Activated naive CD8-positive, alpha-beta T cell treated with anti-CD3 and anti-CD28 coated beads, Interleukin-2, amount 50 U/mL, for 16 hours (primary cell): ENCODE measurements at regions not wholly inside any gene's neighbourhood (a gene's known extent, or its start where the extent isn't known, plus 50 kb on each side); places are given as distances from the start of the nearest gene placed in this dataset.
"Not testable (repeated sequence)": the region's sequence is repeated elsewhere in the genome, so short reads cannot be mapped to it uniquely, and the experiment has no call there.

Experiments
- DNase-seq: peaks from one replicate; pipeline ENCODE4 v3.0.0-alpha.2; 2020; ENCODE audit warnings: low read depth, low spot score

DNA sequence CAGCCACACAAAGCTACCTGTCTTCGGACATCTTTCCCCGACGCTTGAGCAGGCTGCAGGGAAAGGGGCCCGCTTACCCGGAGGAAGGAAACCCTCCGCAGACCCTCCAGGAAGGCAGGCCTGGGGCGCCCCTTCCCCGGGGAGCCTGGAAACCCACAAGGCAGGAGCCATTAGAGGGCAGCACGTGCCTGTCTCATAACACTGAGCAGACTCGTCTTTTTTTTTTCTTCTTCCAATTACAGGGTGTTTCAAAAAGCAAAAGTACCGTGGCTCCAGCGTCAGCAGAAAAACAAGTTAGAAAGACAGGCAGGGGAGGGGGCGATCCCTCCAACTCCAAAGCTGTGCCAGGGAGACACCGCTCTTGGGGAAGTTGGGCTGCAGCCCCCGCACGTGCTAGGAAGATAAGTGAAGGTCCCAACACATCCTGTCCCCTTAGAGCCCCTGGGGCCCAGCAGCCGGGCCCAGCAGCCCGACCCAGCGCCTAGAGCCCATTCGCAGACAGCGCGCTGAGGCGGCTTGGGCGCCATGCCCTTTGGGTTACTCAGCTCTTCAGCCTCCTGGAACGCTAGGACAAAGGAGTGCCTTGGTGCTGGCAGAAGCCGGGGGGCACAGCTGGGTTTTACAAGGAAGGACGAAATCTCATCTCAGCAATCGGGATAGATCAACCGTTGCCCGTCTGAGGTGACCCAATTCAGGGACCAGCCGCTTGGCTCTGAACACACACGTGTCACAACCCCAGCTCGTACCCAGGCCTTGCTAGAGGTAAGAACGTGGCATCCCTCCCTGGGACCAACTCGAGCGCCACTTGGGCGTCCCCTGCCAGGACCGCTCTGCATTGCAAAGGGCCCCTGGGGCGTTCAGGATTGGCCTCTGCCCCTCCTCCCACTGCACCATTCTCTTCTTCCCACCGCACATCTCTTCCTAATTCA lies 136.3 kb downstream of the LY86 start:
- DNase-seq: peak; percentile 45

DNA sequence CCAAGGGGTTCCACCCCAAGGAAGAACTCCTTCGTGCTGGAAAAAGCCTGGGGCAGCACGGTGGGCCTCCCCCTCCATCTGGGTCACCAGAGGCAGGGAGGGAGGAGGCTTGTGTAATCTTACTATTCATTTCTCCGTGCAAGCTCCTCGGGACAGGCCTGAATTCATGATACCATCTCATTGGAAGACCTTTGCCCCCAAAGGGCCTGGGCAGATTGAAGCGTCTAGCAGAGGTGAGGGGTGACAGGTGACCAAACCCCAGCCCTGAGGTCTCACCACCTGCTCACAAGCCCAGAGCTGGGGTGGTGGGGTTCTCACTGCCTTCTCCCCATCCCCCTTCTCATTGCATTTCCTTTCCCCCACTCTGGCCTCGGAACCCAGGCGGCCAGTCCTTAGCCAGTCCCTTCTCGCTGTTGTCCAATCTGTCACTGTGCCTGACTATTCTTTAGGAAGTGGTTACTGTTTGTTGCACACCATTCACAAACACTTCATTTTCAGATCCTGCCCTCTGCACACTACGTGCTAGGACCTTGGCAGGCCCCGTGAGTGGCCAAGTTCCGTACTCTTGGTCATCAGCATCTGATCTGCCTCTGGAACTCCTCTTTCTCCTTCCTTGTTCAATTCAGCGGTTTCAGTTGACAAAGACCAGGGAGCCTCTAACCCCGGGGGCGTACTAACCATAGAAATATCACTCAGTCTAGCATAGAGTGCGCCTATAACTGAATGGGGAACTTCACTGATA lies 137.1 kb downstream of the LY86 start:
- DNase-seq: no peak

DNA sequence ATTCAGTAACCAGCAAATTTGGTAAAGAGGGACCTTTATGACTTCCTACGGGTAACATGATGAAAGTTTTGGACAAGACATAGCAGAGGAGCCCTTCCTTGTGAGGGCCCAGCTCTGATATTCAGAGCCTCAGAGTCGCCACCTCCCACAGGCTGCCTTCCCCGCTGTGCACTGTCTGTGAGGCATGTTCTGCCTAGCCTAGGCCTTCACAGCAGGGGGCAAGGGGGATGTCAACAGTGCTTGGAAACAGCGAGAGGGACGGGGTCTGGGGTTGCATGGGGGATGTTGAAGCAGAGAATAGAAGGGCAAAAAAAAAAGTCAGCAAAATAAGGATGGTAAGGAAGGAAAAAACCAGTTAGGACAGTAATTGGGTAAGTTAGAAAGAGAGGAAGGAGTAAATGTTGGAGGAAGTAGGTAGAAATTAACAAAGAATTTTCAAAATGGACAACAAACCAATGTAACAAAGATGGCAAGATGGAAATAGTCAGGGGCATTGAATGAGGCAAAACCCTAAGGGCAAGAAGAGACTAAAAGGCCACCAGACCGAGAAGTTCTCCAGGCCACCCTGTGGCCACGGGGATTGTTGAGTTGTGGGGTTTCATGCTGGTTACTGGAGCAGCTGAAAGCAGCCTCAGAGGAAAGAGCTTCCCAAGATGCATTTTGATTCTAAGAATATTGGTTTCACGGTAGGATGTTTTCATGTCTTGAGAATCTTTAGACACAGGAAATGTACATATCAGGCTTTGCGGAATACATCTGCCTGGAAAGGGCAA lies 139.8 kb downstream of the LY86 start:
- DNase-seq: no peak

DNA sequence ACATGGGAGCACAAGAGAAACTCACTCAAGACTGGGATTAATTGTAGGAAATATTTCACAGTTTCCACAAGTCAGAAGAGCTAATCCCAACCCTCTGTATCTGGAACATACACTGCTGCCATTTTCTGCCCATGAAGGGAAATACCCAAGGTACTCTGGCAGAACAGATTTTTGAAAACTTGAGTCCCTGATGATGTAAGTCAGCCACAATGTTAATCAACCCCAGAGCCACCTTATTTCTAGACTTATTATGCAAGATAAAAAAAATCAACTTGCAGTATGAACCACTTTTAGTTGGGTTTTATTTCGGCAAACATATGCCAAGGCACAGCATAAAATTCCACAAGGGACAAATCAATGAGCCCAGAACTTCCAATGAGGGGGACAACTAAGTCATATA lies 141.5 kb downstream of the LY86 start:
- DNase-seq: no peak

DNA sequence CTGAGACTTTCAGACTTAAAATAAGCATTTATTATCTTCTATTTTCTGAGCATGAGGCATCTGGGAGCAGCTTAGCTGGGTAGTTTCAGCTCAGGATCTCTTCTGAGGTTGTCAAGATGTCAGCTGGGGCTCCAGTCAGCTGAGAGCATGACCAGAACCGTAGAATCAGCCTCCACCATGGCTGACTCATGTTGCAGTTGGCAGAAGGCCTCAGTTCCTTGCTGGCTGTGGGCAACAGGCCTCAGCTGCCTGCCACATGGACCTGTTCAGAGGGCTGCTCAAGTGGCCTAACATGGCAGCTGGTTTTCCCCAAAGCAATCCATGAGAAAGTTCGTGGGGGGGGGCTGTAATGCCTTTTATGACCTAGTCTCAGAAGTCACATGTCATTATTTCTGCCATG lies 142.3 kb downstream of the LY86 start:
- no peak for DNase-seq

DNA sequence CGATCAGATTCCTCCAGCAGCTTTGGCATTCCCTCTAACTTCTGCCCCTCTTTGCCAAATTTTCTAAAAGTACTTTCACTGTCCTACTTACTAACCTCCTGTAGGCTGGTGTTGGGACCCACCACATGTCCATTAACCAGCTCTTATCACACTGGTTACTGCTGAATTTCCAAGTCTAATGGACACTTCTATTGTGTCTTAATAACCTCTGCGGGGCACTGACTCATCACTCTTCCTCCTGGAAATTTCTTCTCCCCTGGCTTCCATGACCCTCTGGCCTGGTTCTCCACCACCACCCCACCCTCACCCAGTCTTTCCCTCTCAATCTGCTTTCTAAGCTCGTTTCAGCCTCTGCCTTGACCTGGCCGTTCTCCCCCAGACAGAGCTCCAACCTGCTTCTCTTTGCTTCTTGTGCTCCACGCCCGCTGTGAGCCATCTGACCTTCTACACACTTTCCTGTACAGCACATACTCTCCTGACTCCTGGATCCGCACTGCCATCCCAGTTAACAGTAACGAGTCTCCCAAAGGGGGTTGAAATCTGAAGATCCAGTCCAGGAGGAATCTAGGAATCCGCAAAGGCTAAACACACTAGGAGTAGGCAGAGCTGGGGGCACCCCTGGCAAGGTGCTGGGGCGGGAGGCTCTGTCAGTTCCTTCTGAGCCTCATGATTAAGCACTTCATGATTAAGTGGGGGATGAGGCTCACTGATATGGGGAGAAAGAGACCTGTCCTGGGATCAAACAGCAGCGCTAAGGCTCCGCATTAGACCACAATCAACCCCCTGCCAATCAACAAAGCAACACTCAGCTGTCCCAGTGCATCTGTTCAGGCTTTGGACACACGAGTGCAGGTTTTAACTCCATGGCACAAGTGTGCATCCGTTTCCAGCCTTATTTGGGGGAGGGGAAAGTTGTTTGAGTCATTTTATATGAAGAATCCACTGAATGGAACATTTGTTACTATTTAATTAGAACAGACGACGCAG lies 146.3 kb downstream of the LY86 start:
- DNase-seq: no peak

DNA sequence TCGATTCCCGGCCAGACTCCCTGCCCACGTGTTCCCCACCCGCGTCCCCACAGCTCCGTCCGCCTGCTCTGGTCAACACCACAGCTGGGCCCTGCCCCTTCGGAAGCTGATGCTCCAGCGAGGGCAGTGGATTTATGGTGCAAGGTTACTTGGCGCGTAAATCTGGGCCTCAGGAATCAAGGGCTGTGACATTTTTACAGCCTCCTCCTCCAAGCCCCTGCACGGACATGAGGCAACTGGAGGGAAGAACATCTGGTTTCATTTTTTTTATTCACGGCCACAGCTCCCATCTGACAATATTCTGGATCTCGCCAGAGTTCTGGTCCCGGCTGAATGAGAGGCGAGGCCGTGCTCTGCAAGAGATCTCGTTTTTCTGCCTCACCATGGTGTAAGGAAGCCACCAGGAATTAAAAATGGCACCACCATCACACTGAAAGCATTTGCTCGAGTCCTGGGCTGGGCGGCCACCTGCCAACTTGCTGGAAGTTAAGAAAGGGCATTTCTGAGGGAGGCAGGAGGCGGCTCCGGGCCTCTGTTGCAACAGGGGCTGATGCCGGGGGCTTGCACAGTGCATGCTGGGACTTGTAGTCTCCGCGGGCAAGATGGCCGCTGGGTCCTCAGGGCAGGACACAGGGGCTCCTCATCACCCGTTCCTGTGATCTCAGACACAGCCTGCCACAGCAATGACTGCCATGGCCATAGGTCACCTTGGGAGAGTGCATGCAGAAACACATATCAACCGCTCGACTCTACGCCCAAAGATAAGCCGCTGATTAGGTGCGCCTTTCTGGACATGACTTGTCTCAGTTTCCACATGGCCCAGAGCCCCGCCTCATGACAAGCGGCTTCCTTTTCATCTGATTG lies 148.5 kb downstream of the LY86 start:
- no peak for DNase-seq

DNA sequence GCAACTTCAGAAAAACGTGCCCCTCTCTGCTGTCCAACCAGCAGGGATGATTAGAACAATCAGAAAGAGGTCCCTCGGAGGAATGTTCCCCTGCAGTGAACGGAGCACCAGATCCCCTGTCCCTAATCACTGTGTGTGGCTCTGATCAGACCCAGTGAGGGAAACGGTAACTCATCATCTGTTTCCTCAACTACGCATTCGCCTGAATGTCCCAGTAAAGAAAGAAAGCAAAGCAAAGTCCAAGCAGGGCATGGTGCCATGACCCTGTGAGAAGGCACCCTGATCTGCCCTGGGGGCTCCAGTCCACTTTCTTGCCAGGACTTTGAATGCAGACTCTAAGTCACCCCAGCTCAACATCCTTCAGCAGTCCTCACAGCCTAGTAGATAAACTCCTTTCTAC lies 149.2 kb downstream of the LY86 start:
- no peak for DNase-seq

DNA sequence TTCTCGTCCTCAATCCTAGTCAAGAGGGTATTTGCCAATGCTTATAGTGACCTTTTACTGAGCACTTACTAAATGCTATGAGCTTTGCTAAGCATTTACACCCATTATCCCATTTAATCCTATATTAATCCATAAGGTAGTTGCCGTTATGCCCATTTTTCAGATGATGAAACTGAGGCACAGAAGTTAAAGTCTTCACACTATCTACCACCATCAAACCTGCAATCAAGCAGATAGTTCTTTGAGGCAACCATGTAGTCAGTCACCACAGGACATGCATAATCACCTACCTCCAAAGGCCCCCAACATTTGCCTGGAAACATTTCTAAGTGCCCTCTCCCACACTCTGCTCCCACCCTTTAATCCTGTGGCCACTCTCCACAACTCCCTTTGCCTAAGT lies 149.6 kb downstream of the LY86 start:
- no peak for DNase-seq

DNA sequence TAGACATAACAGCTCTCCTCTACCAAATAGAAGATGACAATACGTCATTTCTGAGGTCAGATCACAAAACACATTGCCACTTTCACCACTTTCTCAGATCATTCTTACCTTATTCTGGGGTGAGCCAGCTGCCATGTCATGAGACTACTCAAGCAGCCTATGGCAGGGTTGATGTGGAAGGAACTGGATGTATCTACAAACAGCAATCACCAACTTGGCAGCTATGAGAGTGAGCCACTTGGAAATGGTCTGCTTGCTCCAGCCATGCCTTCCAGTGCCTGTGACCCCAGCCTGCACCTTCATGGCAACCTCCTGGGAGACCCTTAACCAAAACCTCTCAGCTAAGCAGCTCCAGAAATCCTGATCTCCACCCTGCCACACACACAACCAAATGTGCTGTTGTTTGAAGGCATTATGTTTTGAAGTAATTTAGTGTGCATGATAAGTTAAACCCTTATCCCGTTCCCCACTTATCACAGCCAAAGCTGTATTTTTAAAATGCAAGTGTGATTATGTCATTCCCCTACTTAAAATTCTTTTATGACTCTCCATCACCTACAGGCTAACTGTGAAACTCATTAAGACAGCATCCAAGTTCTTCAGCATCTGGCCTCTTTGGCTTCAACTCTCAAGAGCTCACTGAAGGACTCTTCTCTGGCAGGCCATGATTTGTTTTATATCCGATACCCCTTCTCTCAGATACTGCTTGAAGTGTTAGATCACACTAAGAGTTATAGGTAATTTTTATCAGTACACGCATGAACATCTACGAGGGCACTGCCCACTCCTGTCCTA lies 150.6 kb downstream of the LY86 start:
- DNase-seq: no peak

DNA sequence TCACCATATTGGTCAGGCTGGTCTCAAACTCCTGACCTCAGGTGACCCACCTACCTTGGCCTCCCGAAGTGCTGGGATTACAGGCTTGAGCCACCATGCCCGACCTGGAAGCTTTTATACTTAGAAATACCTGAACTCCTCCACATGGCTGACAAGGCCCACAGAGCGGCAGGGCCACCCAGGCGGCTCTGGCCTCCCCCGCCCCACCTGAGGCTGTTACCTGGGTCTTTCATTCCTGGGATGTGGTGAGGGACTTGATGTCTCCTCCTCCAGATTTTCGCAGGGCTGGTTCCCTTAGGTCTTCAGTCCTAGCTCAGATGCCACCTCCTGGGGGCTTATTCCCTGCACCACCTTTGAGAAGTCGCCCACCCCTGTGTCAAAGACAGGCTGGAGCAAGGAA lies 152.1 kb downstream of the LY86 start:
- DNase-seq: no peak

DNA sequence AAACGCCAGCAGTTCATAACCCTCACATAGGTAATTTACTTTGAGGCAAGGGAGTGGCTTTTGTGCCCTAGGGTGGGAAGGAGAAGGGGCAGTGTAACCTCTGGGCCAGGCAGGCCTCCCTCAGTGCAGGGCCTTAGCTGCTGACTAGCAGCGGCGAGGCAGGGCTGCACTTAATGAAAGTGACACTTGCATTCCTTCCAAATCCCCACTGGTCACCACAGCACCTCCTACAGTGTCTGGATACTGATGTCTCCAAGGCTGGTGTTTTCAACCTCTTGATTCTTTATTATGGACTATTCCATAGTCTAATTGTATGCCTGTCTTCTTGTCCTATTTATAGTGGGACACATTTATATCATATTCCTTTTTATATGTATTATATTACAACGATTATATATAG lies 152.7 kb downstream of the LY86 start:
- no peak for DNase-seq

DNA sequence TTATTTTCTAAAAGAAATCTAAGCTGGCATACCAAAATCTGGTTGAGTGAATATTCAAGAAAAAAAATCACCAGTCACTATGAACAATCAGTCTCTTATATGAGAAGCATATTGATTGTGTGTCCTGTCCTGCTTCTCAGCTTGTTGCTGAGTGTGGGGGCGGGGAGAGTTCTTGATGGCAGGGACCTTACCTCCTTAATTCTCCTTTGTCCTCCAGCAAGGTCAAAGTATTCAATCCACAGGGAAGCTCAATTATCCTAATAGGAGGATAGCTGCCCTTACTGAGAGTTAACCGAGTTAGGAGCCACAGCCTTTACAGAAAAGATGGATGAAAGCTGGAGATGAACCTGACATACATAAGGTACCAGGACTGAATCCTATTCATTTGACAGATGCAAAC lies 154.0 kb downstream of the LY86 start:
- DNase-seq: no peak

DNA sequence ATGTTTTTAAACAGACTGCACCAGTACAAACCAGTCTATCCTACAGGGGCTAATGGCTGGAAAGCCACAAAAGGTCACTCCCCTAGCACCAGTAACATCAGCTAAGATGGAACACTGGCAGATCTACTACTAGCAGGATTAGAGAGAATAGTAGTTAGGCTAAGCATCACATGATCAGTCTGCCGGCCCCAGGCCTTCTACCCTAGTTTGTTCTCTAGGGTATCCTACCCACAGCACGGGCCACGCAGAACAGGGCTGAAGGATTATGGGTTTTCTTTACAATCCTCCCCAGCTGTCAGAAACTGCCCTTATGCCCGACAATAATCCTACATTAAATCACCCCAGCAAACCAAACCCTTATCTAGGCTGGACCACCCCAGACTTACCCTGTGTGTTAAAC lies 156.0 kb downstream of the LY86 start:
- DNase-seq: no peak

DNA sequence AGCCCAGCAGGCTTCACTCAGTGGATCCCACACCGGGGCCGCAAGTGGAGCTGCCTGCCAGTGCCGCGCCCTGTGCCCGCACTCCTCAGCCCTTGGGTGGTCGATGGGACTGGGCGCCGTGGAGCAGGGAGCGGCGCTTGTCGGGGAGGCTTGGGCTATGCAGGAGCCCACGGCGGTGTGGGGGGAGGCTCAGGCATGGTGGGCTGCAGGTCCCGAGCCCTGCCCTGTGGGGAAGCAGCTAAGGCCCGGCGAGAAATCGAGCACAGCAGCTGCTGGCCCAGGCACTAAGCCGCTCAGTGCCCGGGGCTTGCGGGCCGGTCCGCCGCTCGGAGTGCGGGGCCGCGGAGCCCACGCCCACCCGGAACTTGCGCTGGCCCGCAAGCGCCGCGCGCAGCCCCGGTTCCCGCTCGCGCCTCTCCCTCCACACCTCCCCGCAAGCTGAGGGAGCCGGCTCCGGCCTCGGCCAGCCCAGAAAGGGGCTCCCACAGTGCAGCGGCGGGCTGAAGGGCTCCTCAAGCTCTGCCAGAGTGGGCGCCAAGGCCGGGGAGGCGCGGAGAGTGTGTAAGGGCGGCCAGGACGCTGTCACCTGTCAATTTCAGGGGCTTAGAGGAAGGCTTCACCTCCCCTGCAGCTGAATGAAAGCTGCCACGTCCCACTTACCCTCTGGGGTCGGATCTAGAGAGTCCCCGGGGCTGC lies 157.3 kb downstream of the LY86 start:
- DNase-seq: not testable (repeated sequence)

DNA sequence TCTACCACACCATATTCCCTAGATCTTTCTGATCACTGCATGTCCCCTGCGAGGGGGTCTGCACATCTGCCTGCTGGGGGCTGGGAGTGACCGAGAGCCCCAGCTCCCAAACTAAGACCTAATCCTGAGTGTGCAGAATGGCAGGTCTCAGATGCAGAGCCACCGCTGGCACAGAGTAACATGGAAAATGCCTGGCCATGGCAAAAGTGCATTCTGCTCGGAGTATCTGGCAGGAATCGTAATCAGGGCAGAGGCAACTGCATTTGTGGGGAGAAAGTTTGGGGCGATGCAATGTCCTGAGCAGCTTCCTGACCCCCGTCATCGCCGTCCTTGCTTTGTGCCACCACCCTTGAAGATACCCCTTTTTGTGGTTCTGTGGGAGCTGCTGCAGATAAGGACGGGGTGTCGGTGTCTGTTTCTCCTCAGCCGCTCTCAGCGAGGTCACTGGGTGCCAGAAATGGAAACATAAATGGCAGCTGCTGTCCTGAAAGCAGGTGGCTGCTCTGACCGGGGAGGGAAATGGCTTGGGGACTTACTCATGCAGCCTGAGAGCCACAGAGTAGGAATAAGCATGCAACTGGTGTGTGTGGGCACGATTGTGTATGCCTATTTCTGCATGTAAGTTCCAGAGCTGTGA lies 157.9 kb downstream of the LY86 start:
- no peak for DNase-seq

DNA sequence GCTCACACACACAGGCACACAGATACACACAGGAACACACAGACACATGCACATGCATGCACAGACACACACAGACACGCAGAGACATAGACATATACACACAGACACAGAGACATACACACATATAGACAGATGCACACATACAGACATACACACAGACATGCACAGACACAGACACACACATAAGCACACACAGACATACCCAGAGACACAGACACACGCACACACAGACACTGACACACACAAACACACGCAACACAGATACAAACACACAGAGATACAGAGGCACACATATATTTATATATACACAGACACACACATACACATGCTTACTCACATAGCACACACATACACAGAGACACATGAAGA lies 158.4 kb downstream of the LY86 start:
- no peak for DNase-seq

DNA sequence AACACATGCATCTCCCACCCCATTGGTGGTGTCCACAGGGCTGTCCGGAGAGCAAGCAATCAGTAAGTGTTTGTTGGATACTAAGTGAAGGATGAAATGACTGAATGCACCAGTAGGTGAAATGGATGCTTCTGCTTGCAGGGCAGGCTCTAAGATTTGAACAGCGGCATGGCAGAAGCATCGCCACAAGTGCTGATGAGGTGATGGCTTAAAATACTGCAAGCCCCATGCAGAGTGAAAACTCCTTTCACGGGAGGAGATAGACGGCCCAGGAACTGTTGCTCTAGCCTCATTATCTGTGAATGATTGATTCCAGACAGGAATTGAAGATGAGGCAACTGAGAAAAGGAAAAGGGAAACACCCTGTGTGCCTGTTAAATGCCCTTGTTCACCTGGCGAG lies 158.9 kb downstream of the LY86 start:
- DNase-seq: no peak
